ENCODE measurements at regions not wholly inside any gene's neighbourhood (a gene's known extent, or its start where the extent isn't known, plus 50 kb on each side); places are given as distances from the start of the nearest gene placed in this dataset.

DNA sequence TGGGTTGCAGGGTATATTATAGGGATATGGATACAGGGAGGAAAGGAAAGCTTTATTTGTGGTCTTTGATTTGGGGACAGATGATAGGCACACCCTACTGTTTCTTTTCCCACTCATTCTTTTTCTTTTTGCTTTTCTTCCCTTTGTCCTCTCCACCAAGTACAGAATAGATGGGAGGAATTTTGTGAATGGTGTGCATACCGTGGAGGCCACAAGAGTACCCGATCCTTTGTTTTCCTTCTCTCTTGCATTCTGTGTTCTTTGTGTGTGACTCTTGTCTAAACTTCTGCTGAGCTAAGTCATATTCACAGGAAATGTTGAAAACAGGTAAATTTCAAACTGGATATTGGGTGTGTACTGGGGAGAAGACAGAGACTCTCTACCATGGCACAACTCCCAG, 321.4 kb upstream of the SLC8A1 start:
- FAIRE-seq = no peak
- H3K9me3 Mint-ChIP-seq (ENCODE audit: unreplicated experiment) = no peaks in the 10 kb centered on the region
- Histone ChIP-seq H3K9ac (ENCODE audit: low read length) (no peak overlapping the region), H3K79me2 (ENCODE audit: insufficient read depth, low read length) (no peaks in the 10 kb centered on the region), H2AFZ (ENCODE audit: low read depth, low read length) (no peak overlapping the region), H3K27ac (ENCODE audit: low read depth, low read length) (no peak overlapping the region), H3K9me3 (ENCODE audit: insufficient read depth, low read depth, low read length) (no peaks in the 10 kb centered on the region), H3K4me2 (ENCODE audit: low read length) (no peak overlapping the region), H3K4me1 (ENCODE audit: insufficient read depth, low read length) (no peaks in the 10 kb centered on the region), H3K27me3 (ENCODE audit: insufficient read depth, low read length) (no peaks in the 10 kb centered on the region), H3K4me3 (ENCODE audit: insufficient read depth, low read depth, low read length) (no peak overlapping the region), H4K20me1 (ENCODE audit: insufficient read depth, low read length) (no peaks in the 10 kb centered on the region), H3K36me3 (ENCODE audit: insufficient read depth, low read length) (no peaks in the 10 kb centered on the region)
- DNase-seq (ENCODE audit: low read depth) = no peak
- TF ChIP-seq CTCF (IDR thresholded peaks at IDR 0.05; ENCODE audit: insufficient read depth, low read depth, low read length) (no peak), EZH2 (IDR thresholded peaks at IDR 0.05; ENCODE audit: insufficient read depth, low read length) (no peak)
- no peaks in the 10 kb centered on the region for H3K4me1 Mint-ChIP-seq (ENCODE audit: low read depth, unreplicated experiment)
- H3K27me3 Mint-ChIP-seq (ENCODE audit: low read depth, unreplicated experiment) = no peaks in the 10 kb centered on the region
- H3K4me3 Mint-ChIP-seq (ENCODE audit: unreplicated experiment) = no peak overlapping the region
- H3K36me3 Mint-ChIP-seq (ENCODE audit: low read depth, unreplicated experiment) = no peaks in the 10 kb centered on the region
- H3K27ac Mint-ChIP-seq (ENCODE audit: unreplicated experiment) = no peak overlapping the region

DNA sequence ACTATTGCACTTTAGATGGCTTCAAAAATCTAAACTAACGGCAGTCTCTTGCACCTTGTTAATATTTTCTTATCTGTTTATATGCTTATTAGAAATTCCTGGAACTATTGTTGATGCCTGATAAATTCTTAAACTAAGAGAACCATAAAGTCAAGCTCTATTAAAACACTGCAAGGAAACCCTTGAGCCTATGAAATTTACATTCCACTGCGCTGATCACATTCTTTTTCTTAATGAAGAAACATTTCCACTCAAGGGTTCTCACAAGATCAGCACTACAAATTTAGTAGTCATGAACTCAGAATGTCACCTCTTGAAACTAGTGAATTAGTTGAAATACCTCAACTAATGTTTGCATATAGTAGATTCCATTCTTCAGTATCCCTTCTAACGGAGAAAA, 331.8 kb upstream of the SLC8A1 start:
- Mint-ChIP-seq H3K27me3 (ENCODE audit: low read depth, unreplicated experiment) (no peaks in the 10 kb centered on the region), H3K36me3 (ENCODE audit: low read depth, unreplicated experiment) (no peaks in the 10 kb centered on the region), H3K4me3 (ENCODE audit: unreplicated experiment) (no peak overlapping the region), H3K9me3 (ENCODE audit: unreplicated experiment) (no peaks in the 10 kb centered on the region), H3K27ac (ENCODE audit: unreplicated experiment) (no peak overlapping the region), H3K4me1 (ENCODE audit: low read depth, unreplicated experiment) (no peaks in the 10 kb centered on the region)
- H3K4me2 ChIP-seq (ENCODE audit: low read length) = no peak overlapping the region
- no peak for DNase-seq (ENCODE audit: low read depth)
- H3K27ac ChIP-seq (ENCODE audit: low read depth, low read length) = no peak overlapping the region
- no peaks in the 10 kb centered on the region for H3K79me2 ChIP-seq (ENCODE audit: insufficient read depth, low read length)
- no peaks in the 10 kb centered on the region for H4K20me1 ChIP-seq (ENCODE audit: insufficient read depth, low read length)
- FAIRE-seq = no peak
- TF ChIP-seq EZH2 (IDR thresholded peaks at IDR 0.05; ENCODE audit: insufficient read depth, low read length) (no peak), CTCF (IDR thresholded peaks at IDR 0.05; ENCODE audit: insufficient read depth, low read depth, low read length) (no peak)
- no peaks in the 10 kb centered on the region for H3K36me3 ChIP-seq (ENCODE audit: insufficient read depth, low read length)
- no peak overlapping the region for H3K4me3 ChIP-seq (ENCODE audit: insufficient read depth, low read depth, low read length)
- H3K9ac ChIP-seq (ENCODE audit: low read length) = no peak overlapping the region
- H3K4me1 ChIP-seq (ENCODE audit: insufficient read depth, low read length) = no peaks in the 10 kb centered on the region
- no peaks in the 10 kb centered on the region for H3K27me3 ChIP-seq (ENCODE audit: insufficient read depth, low read length)
- H3K9me3 ChIP-seq (ENCODE audit: insufficient read depth, low read depth, low read length) = no peaks in the 10 kb centered on the region
- no peak overlapping the region for H2AFZ ChIP-seq (ENCODE audit: low read depth, low read length)

- no peaks in the 10 kb centered on the region for H3K36me3 ChIP-seq (ENCODE audit: insufficient read depth, low read length)
- H3K27me3 ChIP-seq (ENCODE audit: insufficient read depth, low read length) = no peaks in the 10 kb centered on the region
- DNase-seq (ENCODE audit: low read depth) (no peak), FAIRE-seq (no peak)
- no peaks in the 10 kb centered on the region for H4K20me1 ChIP-seq (ENCODE audit: insufficient read depth, low read length)
- Mint-ChIP-seq H3K36me3 (ENCODE audit: low read depth, unreplicated experiment) (no peaks in the 10 kb centered on the region), H3K4me1 (ENCODE audit: low read depth, unreplicated experiment) (no peaks in the 10 kb centered on the region), H3K27me3 (ENCODE audit: low read depth, unreplicated experiment) (no peaks in the 10 kb centered on the region), H3K4me3 (ENCODE audit: unreplicated experiment) (no peak overlapping the region), H3K9me3 (ENCODE audit: unreplicated experiment) (no peaks in the 10 kb centered on the region), H3K27ac (ENCODE audit: unreplicated experiment) (no peak overlapping the region)
- no peaks in the 10 kb centered on the region for H3K79me2 ChIP-seq (ENCODE audit: insufficient read depth, low read length)
- no peak overlapping the region for H3K4me3 ChIP-seq (ENCODE audit: insufficient read depth, low read depth, low read length)
- TF ChIP-seq CTCF (IDR thresholded peaks at IDR 0.05; ENCODE audit: insufficient read depth, low read depth, low read length) = no peak
- TF ChIP-seq EZH2 (IDR thresholded peaks at IDR 0.05; ENCODE audit: insufficient read depth, low read length) = no peak
- no peak overlapping the region for H3K9ac ChIP-seq (ENCODE audit: low read length)
- H3K4me2 ChIP-seq (ENCODE audit: low read length) = no peak overlapping the region
- no peaks in the 10 kb centered on the region for H3K9me3 ChIP-seq (ENCODE audit: insufficient read depth, low read depth, low read length)
- no peak overlapping the region for H2AFZ ChIP-seq (ENCODE audit: low read depth, low read length)
- no peak overlapping the region for H3K27ac ChIP-seq (ENCODE audit: low read depth, low read length)
- no peaks in the 10 kb centered on the region for H3K4me1 ChIP-seq (ENCODE audit: insufficient read depth, low read length)
Observed at GRCh38 chr2:40786636-40787035, 334.7 kb upstream of the SLC8A1 start.

All from astrocyte (in vitro differentiated cells and primary cell).